ENCODE measurements at regions not wholly inside any gene's neighbourhood (a gene's known extent, or its start where the extent isn't known, plus 50 kb on each side); places are given as distances from the start of the nearest gene placed in this dataset.

GRCh38 chr1:115233598-115233997 lies 104.5 kb downstream of the NGF start:
- H3K4me3 ChIP-seq (ENCODE audit: low read depth, low read length) = no peak overlapping the region
- no peak for DNase-seq (ENCODE audit: low read depth)
- TF ChIP-seq, protein P1, sequence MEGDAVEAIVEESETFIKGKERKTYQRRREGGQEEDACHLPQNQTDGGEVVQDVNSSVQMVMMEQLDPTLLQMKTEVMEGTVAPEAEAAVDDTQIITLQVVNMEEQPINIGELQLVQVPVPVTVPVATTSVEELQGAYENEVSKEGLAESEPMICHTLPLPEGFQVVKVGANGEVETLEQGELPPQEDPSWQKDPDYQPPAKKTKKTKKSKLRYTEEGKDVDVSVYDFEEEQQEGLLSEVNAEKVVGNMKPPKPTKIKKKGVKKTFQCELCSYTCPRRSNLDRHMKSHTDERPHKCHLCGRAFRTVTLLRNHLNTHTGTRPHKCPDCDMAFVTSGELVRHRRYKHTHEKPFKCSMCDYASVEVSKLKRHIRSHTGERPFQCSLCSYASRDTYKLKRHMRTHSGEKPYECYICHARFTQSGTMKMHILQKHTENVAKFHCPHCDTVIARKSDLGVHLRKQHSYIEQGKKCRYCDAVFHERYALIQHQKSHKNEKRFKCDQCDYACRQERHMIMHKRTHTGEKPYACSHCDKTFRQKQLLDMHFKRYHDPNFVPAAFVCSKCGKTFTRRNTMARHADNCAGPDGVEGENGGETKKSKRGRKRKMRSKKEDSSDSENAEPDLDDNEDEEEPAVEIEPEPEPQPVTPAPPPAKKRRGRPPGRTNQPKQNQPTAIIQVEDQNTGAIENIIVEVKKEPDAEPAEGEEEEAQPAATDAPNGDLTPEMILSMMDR (IDR thresholded peaks at IDR 0.05; ENCODE audit: insufficient read depth, low read length) = no peak

- no peak for DNase-seq (ENCODE audit: low read depth)
- no peak overlapping the region for H3K4me3 ChIP-seq (ENCODE audit: low read depth, low read length)
- TF ChIP-seq, protein P1 (IDR thresholded peaks at IDR 0.05; ENCODE audit: insufficient read depth, low read length) = no peak
Observed at GRCh38 chr1:115230281-115230680, 107.8 kb downstream of the NGF start.

GRCh38 chr1:115229016-115229415 lies 109.0 kb downstream of the NGF start:
- DNase-seq (ENCODE audit: low read depth) = no peak
- no peak overlapping the region for H3K4me3 ChIP-seq (ENCODE audit: low read depth, low read length)
- TF ChIP-seq, protein P1 (IDR thresholded peaks at IDR 0.05; ENCODE audit: insufficient read depth, low read length) = no peak

DNA sequence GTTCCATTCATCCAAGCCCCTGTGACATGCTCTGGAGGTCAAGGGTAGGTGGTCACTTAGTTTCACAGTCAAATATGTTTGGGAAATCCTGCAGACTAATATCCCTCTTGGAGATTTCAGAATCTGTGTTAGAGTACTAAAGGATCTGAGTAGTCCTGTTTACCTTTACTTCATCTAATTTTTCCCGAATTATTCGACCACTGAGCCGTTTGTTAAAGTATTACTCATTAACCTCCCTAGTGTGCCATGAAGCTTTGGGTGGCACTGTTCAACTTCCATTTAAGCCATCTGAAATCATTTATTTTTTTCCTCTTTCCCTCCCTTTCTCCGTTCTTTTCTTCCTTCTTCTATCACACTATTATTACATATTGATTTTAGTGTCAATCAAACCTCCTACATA lies 109.9 kb downstream of the NGF start:
- H3K4me3 ChIP-seq (ENCODE audit: low read depth, low read length) = no peak overlapping the region
- TF ChIP-seq, protein P1 (IDR thresholded peaks at IDR 0.05; ENCODE audit: insufficient read depth, low read length) = no peak
- no peak for DNase-seq (ENCODE audit: low read depth)

GRCh38 chr1:115227346-115228082 lies 110.5 kb downstream of the NGF start:
- peak; percentile 60 for DNase-seq (ENCODE audit: low read depth)
- TF ChIP-seq, protein P1 (IDR thresholded peaks at IDR 0.05; ENCODE audit: insufficient read depth, low read length) = no peak
- H3K4me3 ChIP-seq (ENCODE audit: low read depth, low read length) = no peak overlapping the region

- no peak overlapping the region for H3K4me3 ChIP-seq (ENCODE audit: low read depth, low read length)
- TF ChIP-seq, protein P1 (IDR thresholded peaks at IDR 0.05; ENCODE audit: insufficient read depth, low read length) = no peak
- no peak for DNase-seq (ENCODE audit: low read depth)
Observed at GRCh38 chr1:115225993-115226685, 111.9 kb downstream of the NGF start.

Measured in fibroblast of the aortic adventitia (primary cell).